Spleen (tissue), 7 donors: ENCODE measurements at regions not wholly inside any gene's neighbourhood (a gene's known extent, or its start where the extent isn't known, plus 50 kb on each side); places are given as distances from the start of the nearest gene placed in this dataset.

Source experiments
- CTCF ChIP-seq, 11 experiments: fragments of 200-600 bp in 7 of 11; fragments of 450-650 bp in 4 of 11; sonication (generic) in 4 of 11; IDR thresholded peaks in 8 of 11; conservative IDR thresholded peaks in 3 of 11; 1 replicate in 7 of 11; 2 replicates in 4 of 11; pipeline versions ENCODE4 v1.4.0 to v1.8.0; 2016 to 2021; ENCODE audit warnings: antibody characterized with exemption in 11 of 11, inconsistent platforms in 4 of 11, mild to moderate bottlenecking in 1 of 11
- POLR2A ChIP-seq, 3 donors: fragments of 450-650 bp; IDR thresholded peaks; one replicate each; pipeline ENCODE4 v1.5.1; 2017; ENCODE audit warnings: antibody characterized with exemption in 3 of 3, mild to moderate bottlenecking in 1 of 3
- POLR2AphosphoS5 ChIP-seq, 3 donors: sonication (generic); formaldehyde crosslinking; IDR thresholded peaks; one replicate each; pipeline ENCODE4 v1.5.1; 2017; ENCODE audit warnings: antibody characterized with exemption in 3 of 3
- donor health status: DM: no; HTN: no; CAD: no; lungs with moderate emphysema.
- donor health status: DM: no; HTN: no; CAD: no.
- donor health status: DM: no; HTN: no; CAD: no.

- TF ChIP-seq CTCF (IDR thresholded peaks at IDR 0.05 in 8 of 11, conservative IDR thresholded peaks at IDR 0.05 in 3 of 11) (no peak), POLR2AphosphoS5 (IDR thresholded peaks at IDR 0.05) (no peak), POLR2A (IDR thresholded peaks at IDR 0.05) (no peak)
These were observed 1206.8 kb upstream of the NRXN1 start for GRCh38 chr2:52238782-52239181.
